Endothelial cell of umbilical vein (primary cell): ENCODE measurements at regions not wholly inside any gene's neighbourhood (a gene's known extent, or its start where the extent isn't known, plus 50 kb on each side); places are given as distances from the start of the nearest gene placed in this dataset.

Experiments used
- CTCF ChIP-seq, 2 donors: IDR thresholded peaks; 1 replicate in 1 of 2; 2 replicates in 1 of 2; pipeline ENCODE4 v1.5.1; 2011; ENCODE audit warnings: low read length in 2 of 2, mild to moderate bottlenecking in 2 of 2, moderate library complexity in 2 of 2, control low read depth in 1 of 2, inconsistent platforms in 1 of 2, low read depth in 1 of 2; ENCODE audit not compliant: insufficient read depth in 1 of 2; ENCODE audit errors: extremely low read depth in 1 of 2
- EZH2 ChIP-seq: IDR thresholded peaks from 2 replicates; pipeline ENCODE4 v1.6.1; 2012; ENCODE audit warnings: borderline replicate concordance, low read depth, mild to moderate bottlenecking, moderate library complexity, low read length, inconsistent platforms; ENCODE audit not compliant: severe bottlenecking
- JUN ChIP-seq: IDR thresholded peaks from 2 replicates; pipeline ENCODE4 v1.6.1; 2011; ENCODE audit warnings: borderline replicate concordance, low read depth; ENCODE audit not compliant: insufficient read length, insufficient read depth
- MYC ChIP-seq: IDR thresholded peaks from one replicate; pipeline ENCODE4 v1.6.1; 2011; ENCODE audit warnings: mild to moderate bottlenecking, low read depth, low read length
- POLR2A ChIP-seq: IDR thresholded peaks from 2 replicates; pipeline ENCODE4 v1.6.1; 2012; ENCODE audit warnings: low read depth, mild to moderate bottlenecking, control low read depth, low read length
- POLR2AphosphoS5 ChIP-seq: IDR thresholded peaks from 2 replicates; pipeline ENCODE4 v1.6.1; 2012; ENCODE audit warnings: low read depth, mild to moderate bottlenecking, control low read depth, low read length, moderate library complexity; ENCODE audit not compliant: insufficient read depth

DNA sequence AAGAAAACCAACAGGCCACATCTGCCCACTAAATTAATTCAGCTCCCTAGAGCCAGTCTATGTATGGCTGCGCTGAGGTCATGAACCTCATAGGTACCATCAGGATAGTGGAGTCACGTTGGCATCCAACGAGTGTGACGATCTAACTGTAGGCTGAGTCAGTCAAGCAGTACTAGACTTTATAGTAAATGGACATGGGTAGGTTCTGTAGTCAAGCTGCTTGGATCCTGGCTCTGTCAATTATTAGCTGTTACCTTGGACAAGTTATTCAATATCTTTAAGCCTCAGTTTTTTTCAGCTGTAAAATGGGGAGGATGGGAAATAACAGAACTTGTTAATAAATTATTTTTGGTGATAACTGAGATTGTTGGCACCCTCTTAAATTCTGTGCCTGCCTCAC, 432.4 kb upstream of the RASGEF1B start:
- TF ChIP-seq CTCF (IDR thresholded peaks at IDR 0.05; ENCODE audit: extremely low read depth in 1 of 2, insufficient read depth in 1 of 2, low read depth in 1 of 2, low read length in 2 of 2) (no peak), JUN (no peak), MYC (no peak), POLR2AphosphoS5 (no peak), POLR2A (no peak), EZH2 (no peak)
